K562 (cell line): ENCODE measurements at regions not wholly inside any gene's neighbourhood (a gene's known extent, or its start where the extent isn't known, plus 50 kb on each side); places are given as distances from the start of the nearest gene placed in this dataset.
"Not testable (repeated sequence)": the region's sequence is repeated elsewhere in the genome, so short reads cannot be mapped to it uniquely, and the experiment has no call there.

ENCODE experiments used
- ATAC-seq: fragments of 200-7000 bp; cut with Tn5 transposase; 3 replicates; pipeline ENCODE4 v1.9.1; 2020; ENCODE audit warnings: moderate library complexity
- BruUV-seq: library from RNA; stranded (reverse); fragments of 400-500 nt; replicated peaks from 2 replicates; lab custom pipeline; 2021; lab: Mats Ljungman, UMichigan
- CTCF ChIA-PET: fragments of 300-600 bp; formaldehyde crosslinking; extraction: SDS; loops from one replicate; lab custom pipeline; 2021; ENCODE audit warnings: low intra/inter-chr PET ratio; lab: Yijun Ruan, JAX
- POLR2A ChIA-PET: fragments of 300-600, 350-650 bp; sonication (Branson Sonifier 250); formaldehyde crosslinking; extraction: SDS; loops from one replicate; lab custom pipeline; 2021; ENCODE audit warnings: antibody characterized with exemption, inconsistent platforms; lab: Yijun Ruan, JAX
- DNase-seq, 4 experiments: peaks; one replicate each; pipeline versions ENCODE4 v3.0.0 to v3.0.0-alpha.2; 2011 to 2018; ENCODE audit warnings: low spot score in 3 of 4, mixed read lengths in 3 of 4; ENCODE audit errors: extremely low read depth in 1 of 4
- FAIRE-seq: peaks from 2 replicates; lab custom pipeline; 2011; peaks lifted over from hg19 to GRCh38; lab: Jason Lieb, UNC
- H2AFZ ChIP-seq: 2 replicates; pipeline ENCODE4 v1.6.0; 2011; ENCODE audit warnings: low read depth, low read length, control low read depth, inconsistent platforms
- H3K27ac ChIP-seq: fragments of 200-600 bp; 3 replicates; pipeline ENCODE4 v1.8.0; 2011; ENCODE audit warnings: low read depth, mild to moderate bottlenecking, control low read depth, inconsistent platforms, low read length, moderate library complexity, mixed read lengths; ENCODE audit errors: extremely low read depth
- H3K27me3 ChIP-seq, 2 experiments: fragments of 300-600 bp in 1 of 2; 2 replicates in 1 of 2; 3 replicates in 1 of 2; pipeline versions ENCODE4 v1.6.0 to v1.8.0; 2011; ENCODE audit warnings: inconsistent platforms in 2 of 2, low read length in 2 of 2, mild to moderate bottlenecking in 1 of 2, mixed read lengths in 1 of 2, moderate library complexity in 1 of 2; ENCODE audit not compliant: control insufficient read depth in 2 of 2, insufficient read depth in 2 of 2
- H3K36me3 ChIP-seq: fragments of 300-600 bp; 3 replicates; pipeline ENCODE4 v1.8.0; 2011; ENCODE audit warnings: mild to moderate bottlenecking, low read length, inconsistent platforms; ENCODE audit not compliant: control insufficient read depth, insufficient read depth
- H3K4me1 ChIP-seq, 2 experiments: fragments of 200-600 bp in 1 of 2; replicated peaks in 1 of 2; 2 replicates in 1 of 2; 3 replicates in 1 of 2; pipeline versions ENCODE4 v1.5.1 to v1.8.0; 2011; ENCODE audit warnings: inconsistent platforms in 2 of 2, low read length in 2 of 2, mild to moderate bottlenecking in 1 of 2, mixed read lengths in 1 of 2, moderate library complexity in 1 of 2; ENCODE audit not compliant: control insufficient read depth in 2 of 2, insufficient read depth in 2 of 2
- H3K4me2 ChIP-seq: 2 replicates; pipeline ENCODE4 v1.6.1; 2011; ENCODE audit warnings: low read length, control low read depth, inconsistent platforms, mixed read lengths; ENCODE audit not compliant: insufficient read depth
- H3K4me3 ChIP-seq: fragments of 200-600 bp; sonication (generic), shearing (Covaris generic); 2 replicates; pipeline ENCODE4 v1.5.1; 2016; ENCODE audit warnings: control low read depth, inconsistent platforms
- H3K79me2 ChIP-seq: fragments of 200-600 bp; 3 replicates; pipeline ENCODE4 v1.8.0; 2011; ENCODE audit warnings: low read length, inconsistent platforms; ENCODE audit not compliant: control insufficient read depth, insufficient read depth
- H3K9ac ChIP-seq, 2 experiments: 2 replicates each; pipeline versions ENCODE4 v1.6.0 to v1.6.1; 2011; ENCODE audit warnings: low read depth in 2 of 2, low read length in 2 of 2, control low read depth in 1 of 2, inconsistent platforms in 1 of 2, mild to moderate bottlenecking in 1 of 2, mixed read lengths in 1 of 2; ENCODE audit not compliant: insufficient read depth in 1 of 2
- H3K9me1 ChIP-seq: one replicate; pipeline ENCODE4 v1.6.0; 2011; ENCODE audit warnings: inconsistent platforms, mild to moderate bottlenecking, low read length, moderate library complexity; ENCODE audit not compliant: control insufficient read depth, insufficient read depth
- H3K9me3 ChIP-seq: replicated peaks from 2 replicates; pipeline ENCODE4 v1.5.1; 2011; ENCODE audit warnings: low read depth, low read length, inconsistent platforms; ENCODE audit not compliant: control insufficient read depth, insufficient read depth
- H4K20me1 ChIP-seq: replicated peaks from 2 replicates; pipeline ENCODE4 v1.6.1; 2011; ENCODE audit warnings: low read length, inconsistent platforms, mixed read lengths; ENCODE audit not compliant: control insufficient read depth, insufficient read depth
- WGBS: fragments of 100-300 bp; shearing (Covaris generic); methylation state at CpG from one replicate; pipeline ENCODE4 v1.1.6; 2016; ENCODE audit warnings: low coverage, mixed read lengths; ENCODE audit not compliant: insufficient coverage; ENCODE audit errors: missing lambda C conversion rate; 5-methylcytosine and 5-hydroxymethylcytosine counted together
- in situ Hi-C: fragments of 300-500 bp; cut with MboI; formaldehyde crosslinking; loops from 4 replicates; pipeline ENCODE4 v1.15.0; 2018; ENCODE audit warnings: inconsistent platforms, mixed read lengths
- intact Hi-C: fragments of 100-400 bp; cut with micrococcal nuclease; formaldehyde crosslinking; loops from 2 replicates; pipeline ENCODE4 v1.14.2; 2022
- TF ChIP-seq, protein P1 (sequence below): sonication (generic); formaldehyde crosslinking; IDR thresholded peaks from 2 replicates; pipeline ENCODE4 v1.8.0; 2022; ENCODE audit warnings: mild to moderate bottlenecking, missing genetic modification reagents

DNA sequence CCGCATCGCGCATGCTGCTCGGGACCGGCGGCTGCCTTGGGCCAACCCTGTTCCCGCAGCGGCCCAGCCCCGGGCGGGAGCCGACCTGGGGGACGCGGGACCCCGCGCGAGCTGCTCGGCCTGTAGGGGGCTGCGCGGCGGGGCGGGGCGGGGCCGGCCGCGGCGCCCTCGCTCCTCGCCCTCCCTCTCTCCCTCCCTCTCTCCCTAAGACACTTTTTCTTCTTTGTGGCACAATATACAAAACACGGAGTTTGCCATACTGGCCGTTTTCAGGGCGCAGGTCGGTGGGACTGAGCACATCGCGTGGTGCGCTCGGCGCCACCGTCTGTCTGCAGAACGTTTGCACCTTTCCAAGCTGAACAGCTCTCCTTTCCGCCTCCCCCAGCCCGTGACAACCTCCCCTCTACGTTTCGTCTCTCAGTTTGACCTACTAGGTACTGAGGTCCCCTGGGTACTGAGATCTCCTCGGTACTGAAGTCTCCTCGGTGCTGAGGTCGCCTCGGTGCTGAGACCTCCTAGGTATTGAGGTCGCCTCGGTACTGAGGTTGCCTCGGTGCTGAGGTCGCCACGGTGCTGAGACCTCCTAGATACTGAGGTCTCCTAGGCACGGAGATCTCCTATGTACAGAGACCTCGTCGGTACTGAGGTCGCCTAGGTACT is 261.1 kb upstream of the PLCXD1 start (continued):
- TF ChIP-seq, protein P1, sequence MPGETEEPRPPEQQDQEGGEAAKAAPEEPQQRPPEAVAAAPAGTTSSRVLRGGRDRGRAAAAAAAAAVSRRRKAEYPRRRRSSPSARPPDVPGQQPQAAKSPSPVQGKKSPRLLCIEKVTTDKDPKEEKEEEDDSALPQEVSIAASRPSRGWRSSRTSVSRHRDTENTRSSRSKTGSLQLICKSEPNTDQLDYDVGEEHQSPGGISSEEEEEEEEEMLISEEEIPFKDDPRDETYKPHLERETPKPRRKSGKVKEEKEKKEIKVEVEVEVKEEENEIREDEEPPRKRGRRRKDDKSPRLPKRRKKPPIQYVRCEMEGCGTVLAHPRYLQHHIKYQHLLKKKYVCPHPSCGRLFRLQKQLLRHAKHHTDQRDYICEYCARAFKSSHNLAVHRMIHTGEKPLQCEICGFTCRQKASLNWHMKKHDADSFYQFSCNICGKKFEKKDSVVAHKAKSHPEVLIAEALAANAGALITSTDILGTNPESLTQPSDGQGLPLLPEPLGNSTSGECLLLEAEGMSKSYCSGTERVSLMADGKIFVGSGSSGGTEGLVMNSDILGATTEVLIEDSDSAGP (CRISPR knock-in tag), result no peak

DNA sequence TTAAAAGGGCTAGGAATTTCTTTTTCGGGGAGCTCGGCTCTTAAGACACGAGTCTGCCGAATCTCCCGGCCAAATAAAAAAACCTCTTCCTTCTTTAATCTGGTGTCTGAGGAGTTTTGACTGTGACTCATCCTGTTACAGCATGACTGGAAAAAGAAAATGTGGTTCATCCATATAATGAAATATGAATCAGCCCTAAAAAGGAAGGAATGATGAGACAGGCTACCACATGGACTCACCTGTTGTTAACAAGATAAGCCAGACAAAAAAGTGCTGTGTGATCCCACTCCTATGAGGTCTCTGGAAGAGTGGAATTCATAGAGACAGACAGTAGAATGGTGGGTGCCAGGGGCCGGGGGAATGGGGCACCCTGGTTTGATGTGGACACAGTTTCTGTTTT is 257.0 kb upstream of the PLCXD1 start:
- intact Hi-C loops, BruUV-seq, CTCF ChIA-PET, H3K79me2 ChIP-seq, H3K4me2 ChIP-seq, in situ Hi-C loops, H4K20me1 ChIP-seq, H3K9me3 ChIP-seq, FAIRE-seq, H3K4me3 ChIP-seq, H3K9ac ChIP-seq, ATAC-seq, DNase-seq, H3K27ac ChIP-seq, H3K27me3 ChIP-seq, POLR2A ChIA-PET, H3K36me3 ChIP-seq, H3K9me1 ChIP-seq, H3K4me1 ChIP-seq, H2AFZ ChIP-seq: not testable (repeated sequence)
- no CpG with 5 or more reads among the region's 6 CpGs for WGBS
